Mucosa of descending colon (tissue), 3 donors: ENCODE measurements at regions not wholly inside any gene's neighbourhood (a gene's known extent, or its start where the extent isn't known, plus 50 kb on each side); places are given as distances from the start of the nearest gene placed in this dataset.

Experiments used
- ATAC-seq: fragments of 200-7000 bp; cut with Tn5 transposase; one replicate; pipeline ENCODE4 v1.9.1; 2020; ENCODE audit warnings: mild to moderate bottlenecking, moderate library complexity
- DNase-seq, 3 donors: peaks; one replicate each; pipeline ENCODE4 v3.0.0-alpha.2; 2020
- H3K36me3 ChIP-seq: fragments of 200-600 bp; one replicate; pipeline ENCODE4 v1.8.0; 2021; ENCODE audit warnings: low read depth, mild to moderate bottlenecking
- H3K4me1 ChIP-seq: fragments of 200-600 bp; one replicate; pipeline ENCODE4 v1.8.0; 2021; ENCODE audit warnings: low read depth, mild to moderate bottlenecking
- H3K4me3 ChIP-seq: fragments of 200-600 bp; one replicate; pipeline ENCODE4 v1.8.0; 2021; ENCODE audit warnings: mild to moderate bottlenecking
- H3K9me3 ChIP-seq: fragments of 200-600 bp; one replicate; pipeline ENCODE4 v1.8.0; 2021; ENCODE audit warnings: mild to moderate bottlenecking
- intact Hi-C, 2 donors: fragments of 100-400 bp; cut with DNase I in 1 of 2; cut with micrococcal nuclease in 1 of 2; formaldehyde crosslinking; loops; one replicate each; pipeline versions ENCODE4 v1.11.0 to v1.11.1; 2022; cut with DNase I, micrococcal nuclease
- TF ChIP-seq, protein P1 (sequence below): fragments of 200-600 bp; IDR thresholded peaks from one replicate; pipeline ENCODE4 v1.8.0; 2022; ENCODE audit warnings: antibody characterized with exemption, mild to moderate bottlenecking
- donor health status: DM: no; HTN: no; CAD: no; lungs with moderate emphysema.
- donor health status: DM: no; HTN: no; CAD: no.
- donor health status: DM: no; HTN: yes; CAD: no.

- intact Hi-C loops, result no loop called here
- no peak for ATAC-seq
- Histone ChIP-seq H3K36me3 (no peaks in the 10 kb centered on the region), H3K4me1 (no peaks in the 10 kb centered on the region), H3K9me3 (no peaks in the 10 kb centered on the region), H3K4me3 (no peak overlapping the region)
- TF ChIP-seq, protein P1, sequence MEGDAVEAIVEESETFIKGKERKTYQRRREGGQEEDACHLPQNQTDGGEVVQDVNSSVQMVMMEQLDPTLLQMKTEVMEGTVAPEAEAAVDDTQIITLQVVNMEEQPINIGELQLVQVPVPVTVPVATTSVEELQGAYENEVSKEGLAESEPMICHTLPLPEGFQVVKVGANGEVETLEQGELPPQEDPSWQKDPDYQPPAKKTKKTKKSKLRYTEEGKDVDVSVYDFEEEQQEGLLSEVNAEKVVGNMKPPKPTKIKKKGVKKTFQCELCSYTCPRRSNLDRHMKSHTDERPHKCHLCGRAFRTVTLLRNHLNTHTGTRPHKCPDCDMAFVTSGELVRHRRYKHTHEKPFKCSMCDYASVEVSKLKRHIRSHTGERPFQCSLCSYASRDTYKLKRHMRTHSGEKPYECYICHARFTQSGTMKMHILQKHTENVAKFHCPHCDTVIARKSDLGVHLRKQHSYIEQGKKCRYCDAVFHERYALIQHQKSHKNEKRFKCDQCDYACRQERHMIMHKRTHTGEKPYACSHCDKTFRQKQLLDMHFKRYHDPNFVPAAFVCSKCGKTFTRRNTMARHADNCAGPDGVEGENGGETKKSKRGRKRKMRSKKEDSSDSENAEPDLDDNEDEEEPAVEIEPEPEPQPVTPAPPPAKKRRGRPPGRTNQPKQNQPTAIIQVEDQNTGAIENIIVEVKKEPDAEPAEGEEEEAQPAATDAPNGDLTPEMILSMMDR, result no peak
- no peak for DNase-seq
Observed at GRCh38 chr4:23241408-23241807, 548.7 kb downstream of the GBA3 start.

DNA sequence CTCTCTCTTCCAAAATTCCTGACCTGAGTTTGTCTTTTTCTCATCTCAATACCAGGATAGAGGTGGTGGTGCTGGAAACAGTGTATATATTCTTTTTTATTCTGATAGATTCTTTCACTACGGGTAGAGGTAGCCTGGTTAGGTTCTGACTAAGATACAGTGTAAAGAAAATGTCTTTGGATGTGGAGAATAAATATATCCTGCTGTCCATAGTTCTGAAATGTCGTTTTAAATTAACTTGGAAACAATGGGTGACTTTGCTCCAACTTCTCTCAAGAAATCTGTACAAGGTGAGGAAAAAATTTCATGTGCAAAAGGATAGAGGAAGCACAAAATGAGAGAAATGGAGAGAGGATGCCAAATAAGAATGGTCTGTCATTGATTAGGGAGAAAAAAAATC lies 546.1 kb downstream of the GBA3 start:
- DNase-seq (no peak), ATAC-seq (no peak)
- H3K9me3 ChIP-seq, result no peaks in the 10 kb centered on the region
- H3K4me3 ChIP-seq, result no peak overlapping the region
- H3K36me3 ChIP-seq, result no peaks in the 10 kb centered on the region
- TF ChIP-seq, protein P1, result no peak
- intact Hi-C loops, result no loop called here
- no peaks in the 10 kb centered on the region for H3K4me1 ChIP-seq

DNA sequence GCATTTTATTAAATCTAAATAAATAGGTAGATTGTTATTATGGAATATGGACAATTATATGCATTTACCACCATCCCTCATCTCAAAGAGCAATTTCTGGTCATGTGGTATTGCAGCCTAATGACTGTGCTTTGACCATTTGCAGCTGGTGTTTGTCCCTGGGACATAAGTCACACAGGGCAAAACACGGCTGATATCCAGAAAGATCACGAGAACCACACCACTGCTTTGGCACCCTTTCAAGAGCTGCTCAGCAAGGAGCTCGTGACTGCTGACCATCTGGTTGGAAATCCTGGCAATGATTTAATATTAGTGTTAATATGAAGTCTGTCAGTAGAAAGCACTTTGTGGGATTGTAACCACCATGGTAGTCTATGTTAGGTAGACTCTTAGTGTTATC lies 545.0 kb downstream of the GBA3 start:
- H3K4me3 ChIP-seq, result no peak overlapping the region
- TF ChIP-seq, protein P1, result no peak
- no peak for DNase-seq
- intact Hi-C loops, result no loop called here
- no peaks in the 10 kb centered on the region for H3K9me3 ChIP-seq
- ATAC-seq, result no peak
- no peaks in the 10 kb centered on the region for H3K36me3 ChIP-seq
- H3K4me1 ChIP-seq, result no peaks in the 10 kb centered on the region

DNA sequence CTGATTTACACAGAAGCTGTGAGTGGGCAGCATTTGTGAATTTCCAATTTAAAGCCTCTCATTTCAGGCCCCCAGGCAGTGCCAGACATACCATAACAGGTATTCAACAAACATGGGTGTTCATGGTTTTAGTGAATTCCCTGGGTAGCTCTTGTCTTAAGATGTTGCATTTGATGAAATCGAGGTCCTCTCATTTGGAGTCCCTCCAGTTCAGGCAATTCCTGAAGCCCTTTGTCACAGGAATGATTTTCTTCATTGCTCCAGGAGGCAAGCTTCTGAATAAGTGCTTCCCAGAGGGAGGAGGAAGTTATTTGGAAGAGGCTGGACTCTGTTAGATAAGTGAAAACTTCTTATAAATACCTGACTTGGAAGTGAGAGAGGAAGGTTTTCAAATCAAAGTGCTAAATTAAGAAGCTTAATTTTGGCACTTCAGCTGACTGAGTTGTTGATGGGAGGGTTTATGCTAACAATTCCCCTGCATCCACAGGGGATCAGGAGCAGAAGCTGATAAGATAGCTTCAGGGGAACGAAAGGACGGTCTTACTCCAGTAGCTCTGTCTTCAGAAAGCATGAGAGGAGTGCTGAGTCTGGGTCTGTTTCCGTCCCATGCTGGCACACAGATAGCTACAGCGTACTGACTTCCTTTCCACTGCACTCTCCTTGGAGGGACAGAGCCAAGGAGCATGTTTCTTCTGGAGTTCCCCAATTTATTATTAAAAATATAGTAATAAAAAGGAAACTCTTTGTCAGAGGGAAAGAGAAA lies 543.1 kb downstream of the GBA3 start:
- TF ChIP-seq, protein P1, result no peak
- no peak for DNase-seq
- intact Hi-C loops, result no loop called here

DNA sequence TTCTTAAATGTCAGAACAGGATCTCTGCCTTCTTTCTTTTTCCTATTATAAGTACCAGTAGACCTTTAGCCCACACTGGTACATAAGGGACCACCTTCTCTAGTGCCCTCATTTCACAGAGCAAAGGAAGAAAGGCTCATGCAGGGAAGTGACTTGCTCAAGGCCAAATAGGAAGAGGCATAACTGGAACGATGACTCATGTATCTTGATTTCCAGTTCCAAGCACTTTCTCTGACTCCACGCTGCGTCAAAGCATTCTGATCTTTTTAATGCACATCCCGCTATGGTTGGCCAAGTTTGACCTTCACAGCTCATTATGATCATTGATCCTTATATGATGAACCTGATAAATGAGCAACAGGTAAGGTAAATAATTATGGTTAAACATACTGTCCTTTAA lies 542.0 kb downstream of the GBA3 start:
- no peaks in the 10 kb centered on the region for H3K4me1 ChIP-seq
- DNase-seq, result no peak
- no peaks in the 10 kb centered on the region for H3K36me3 ChIP-seq
- H3K9me3 ChIP-seq, result no peaks in the 10 kb centered on the region
- no peak for ATAC-seq
- no peak overlapping the region for H3K4me3 ChIP-seq
- intact Hi-C loops, result no loop called here
- TF ChIP-seq, protein P1, result no peak

More for the DNA sequence above, 543.1 kb downstream of the GBA3 start:
- Histone ChIP-seq H3K4me3 (no peak overlapping the region), H3K36me3 (no peaks in the 10 kb centered on the region), H3K9me3 (no peaks in the 10 kb centered on the region), H3K4me1 (no peaks in the 10 kb centered on the region)
- ATAC-seq, result no peak
